ENCODE measurements at regions not wholly inside any gene's neighbourhood (a gene's known extent, or its start where the extent isn't known, plus 50 kb on each side); places are given as distances from the start of the nearest gene placed in this dataset.
A peak's percentile ranks its signal among the peaks of the same experiment; 100 is the strongest.
"Not testable (repeated sequence)": the region's sequence is repeated elsewhere in the genome, so short reads cannot be mapped to it uniquely, and the experiment has no call there.

DNA sequence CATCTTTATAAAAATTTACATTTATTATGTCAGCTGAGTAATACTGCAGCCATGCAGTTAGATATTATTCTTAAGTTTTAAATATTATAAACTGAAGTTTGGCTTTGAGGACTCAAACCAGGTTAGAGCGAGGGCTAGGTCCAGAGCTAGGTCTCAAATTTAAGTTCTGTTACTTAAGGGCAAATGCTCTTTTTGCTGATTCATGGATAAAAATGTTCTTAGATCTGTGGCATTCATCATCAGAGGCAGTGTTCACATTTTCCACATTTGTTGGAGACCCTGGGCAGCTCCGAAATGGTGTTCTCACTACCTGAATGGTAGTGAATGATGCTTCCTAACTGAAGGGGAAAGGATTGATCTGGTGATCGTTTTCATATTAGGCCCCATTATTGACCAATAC is 121.4 kb upstream of the MB21D2 start:
- H3K36me3 ChIP-seq = no peaks in the 10 kb centered on the region
- DNase-seq = no peak
- no peak overlapping the region for H3K27ac ChIP-seq
- H3K4me3 ChIP-seq (ENCODE audit: low read depth, low read length) = no peak overlapping the region
- TF ChIP-seq, protein P1, sequence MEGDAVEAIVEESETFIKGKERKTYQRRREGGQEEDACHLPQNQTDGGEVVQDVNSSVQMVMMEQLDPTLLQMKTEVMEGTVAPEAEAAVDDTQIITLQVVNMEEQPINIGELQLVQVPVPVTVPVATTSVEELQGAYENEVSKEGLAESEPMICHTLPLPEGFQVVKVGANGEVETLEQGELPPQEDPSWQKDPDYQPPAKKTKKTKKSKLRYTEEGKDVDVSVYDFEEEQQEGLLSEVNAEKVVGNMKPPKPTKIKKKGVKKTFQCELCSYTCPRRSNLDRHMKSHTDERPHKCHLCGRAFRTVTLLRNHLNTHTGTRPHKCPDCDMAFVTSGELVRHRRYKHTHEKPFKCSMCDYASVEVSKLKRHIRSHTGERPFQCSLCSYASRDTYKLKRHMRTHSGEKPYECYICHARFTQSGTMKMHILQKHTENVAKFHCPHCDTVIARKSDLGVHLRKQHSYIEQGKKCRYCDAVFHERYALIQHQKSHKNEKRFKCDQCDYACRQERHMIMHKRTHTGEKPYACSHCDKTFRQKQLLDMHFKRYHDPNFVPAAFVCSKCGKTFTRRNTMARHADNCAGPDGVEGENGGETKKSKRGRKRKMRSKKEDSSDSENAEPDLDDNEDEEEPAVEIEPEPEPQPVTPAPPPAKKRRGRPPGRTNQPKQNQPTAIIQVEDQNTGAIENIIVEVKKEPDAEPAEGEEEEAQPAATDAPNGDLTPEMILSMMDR (IDR thresholded peaks at IDR 0.05; ENCODE audit: low read depth, low read length) = no peak
- no peaks in the 10 kb centered on the region for H3K27me3 ChIP-seq (ENCODE audit: insufficient read depth, low read depth, severe bottlenecking)
- no peaks in the 10 kb centered on the region for H3K9me3 ChIP-seq (ENCODE audit: severe bottlenecking)

DNA sequence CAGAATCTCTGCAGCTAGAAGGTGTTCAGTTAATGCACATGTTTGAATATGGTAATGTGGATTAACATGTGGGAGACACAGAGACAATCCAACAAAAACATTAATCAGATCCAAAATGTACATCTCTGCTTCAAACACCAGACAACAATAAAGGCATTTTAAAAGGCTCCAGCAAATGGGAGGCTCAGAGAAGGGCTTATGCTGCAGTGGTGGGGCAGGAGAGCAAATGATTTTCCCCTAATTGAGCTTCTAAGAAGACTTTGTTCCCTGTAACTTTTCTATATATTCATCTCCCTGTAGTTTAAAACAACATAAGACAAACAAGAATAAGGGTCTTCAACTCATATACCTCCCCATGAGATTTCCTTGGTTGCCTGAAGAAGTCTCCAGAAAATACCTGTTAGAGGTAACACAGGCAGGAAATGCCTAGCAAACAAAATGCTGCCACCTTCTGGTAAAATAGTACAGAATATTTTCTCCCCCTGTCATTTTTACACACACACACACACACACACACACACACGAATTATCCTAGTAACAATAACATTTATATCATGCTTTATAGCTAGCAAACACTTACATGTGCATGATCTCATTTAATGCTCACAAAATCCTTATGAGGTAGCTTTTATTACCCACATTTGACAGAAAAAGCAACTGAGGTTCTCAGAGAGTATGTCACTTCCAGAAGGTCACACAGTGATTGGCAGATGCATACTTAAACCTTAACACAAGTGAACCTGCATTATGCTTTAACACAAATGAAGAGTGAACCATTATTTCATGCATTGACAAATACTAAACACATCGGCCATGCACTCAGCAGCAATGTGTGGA is 123.4 kb upstream of the MB21D2 start:
- peak; percentile 7 for DNase-seq
- H3K9me3 ChIP-seq (ENCODE audit: severe bottlenecking) = no peaks in the 10 kb centered on the region
- no peak overlapping the region for H3K27ac ChIP-seq
- no peaks in the 10 kb centered on the region for H3K27me3 ChIP-seq (ENCODE audit: insufficient read depth, low read depth, severe bottlenecking)
- TF ChIP-seq, protein P1 (IDR thresholded peaks at IDR 0.05; ENCODE audit: low read depth, low read length) = no peak
- no peaks in the 10 kb centered on the region for H3K36me3 ChIP-seq
- no peak overlapping the region for H3K4me3 ChIP-seq (ENCODE audit: low read depth, low read length)

- no peaks in the 10 kb centered on the region for H3K9me3 ChIP-seq (ENCODE audit: severe bottlenecking)
- H3K36me3 ChIP-seq = no peaks in the 10 kb centered on the region
- no peak overlapping the region for H3K4me3 ChIP-seq (ENCODE audit: low read depth, low read length)
- no peak overlapping the region for H3K27ac ChIP-seq
- no peaks in the 10 kb centered on the region for H3K27me3 ChIP-seq (ENCODE audit: insufficient read depth, low read depth, severe bottlenecking)
- peak; percentile 54 for DNase-seq
- TF ChIP-seq, protein P1 (IDR thresholded peaks at IDR 0.05; ENCODE audit: low read depth, low read length) = no peak
Measured at GRCh38 chr3:193046371-193046770, 128.7 kb upstream of the MB21D2 start.

GRCh38 chr3:193047461-193047860 is 129.8 kb upstream of the MB21D2 start:
- not testable (repeated sequence) for H3K9me3 ChIP-seq (ENCODE audit: severe bottlenecking); H3K27me3 ChIP-seq (ENCODE audit: insufficient read depth, low read depth, severe bottlenecking); H3K4me3 ChIP-seq (ENCODE audit: low read depth, low read length); H3K36me3 ChIP-seq; H3K27ac ChIP-seq; DNase-seq

DNA sequence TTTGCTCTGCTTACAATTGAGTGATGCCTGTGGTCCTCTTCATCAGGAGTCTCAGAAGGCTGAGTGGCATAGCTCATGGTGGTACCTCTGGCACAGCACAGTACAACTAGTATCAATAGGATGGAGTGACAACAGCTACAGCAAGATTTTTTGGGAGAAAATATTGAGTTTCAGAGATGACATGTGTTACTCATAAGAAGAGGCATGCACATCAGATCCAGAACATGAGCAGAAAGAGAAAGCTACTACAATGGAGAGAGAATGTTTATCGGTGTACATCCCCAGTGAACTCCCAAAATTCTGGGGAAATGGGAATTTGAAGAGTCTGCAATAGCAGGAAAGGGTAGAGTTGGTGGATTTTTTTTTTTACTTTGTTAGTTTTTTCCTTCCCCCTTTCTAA is 130.5 kb upstream of the MB21D2 start:
- no peaks in the 10 kb centered on the region for H3K9me3 ChIP-seq (ENCODE audit: severe bottlenecking)
- TF ChIP-seq, protein P1 (IDR thresholded peaks at IDR 0.05; ENCODE audit: low read depth, low read length) = no peak

DNA sequence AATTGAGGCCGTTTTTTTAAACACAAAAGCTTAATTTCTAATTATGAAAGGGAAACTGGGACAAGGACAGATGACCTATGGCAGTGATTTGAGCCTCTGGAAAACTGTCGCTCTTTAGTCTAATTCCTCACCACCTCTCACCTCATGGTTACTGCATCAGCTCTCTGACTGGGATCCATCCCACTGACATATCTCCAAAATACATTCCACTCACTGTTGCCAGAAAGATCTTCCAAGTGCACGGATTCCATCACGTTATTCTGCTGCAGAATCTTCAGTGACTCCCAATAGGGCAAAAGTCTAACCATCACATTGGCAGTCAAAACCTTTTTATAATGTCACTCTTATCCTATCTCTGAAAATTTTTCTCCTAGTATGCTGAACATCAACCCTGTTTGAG is 132.3 kb upstream of the MB21D2 start:
- no peak for DNase-seq
- Histone ChIP-seq H3K36me3 (no peaks in the 10 kb centered on the region), H3K9me3 (ENCODE audit: severe bottlenecking) (no peaks in the 10 kb centered on the region), H3K4me3 (ENCODE audit: low read depth, low read length) (no peak overlapping the region), H3K27me3 (ENCODE audit: insufficient read depth, low read depth, severe bottlenecking) (no peaks in the 10 kb centered on the region), H3K27ac (no peak overlapping the region)
- TF ChIP-seq, protein P1 (IDR thresholded peaks at IDR 0.05; ENCODE audit: low read depth, low read length) = no peak

More for the DNA sequence above, 130.5 kb upstream of the MB21D2 start:
- no peak for DNase-seq
- no peak overlapping the region for H3K27ac ChIP-seq
- H3K27me3 ChIP-seq (ENCODE audit: insufficient read depth, low read depth, severe bottlenecking) = no peaks in the 10 kb centered on the region
- H3K36me3 ChIP-seq = no peaks in the 10 kb centered on the region
- H3K4me3 ChIP-seq (ENCODE audit: low read depth, low read length) = no peak overlapping the region
